ENCODE measurements at regions not wholly inside any gene's neighbourhood (a gene's known extent, or its start where the extent isn't known, plus 50 kb on each side); places are given as distances from the start of the nearest gene placed in this dataset.

DNA sequence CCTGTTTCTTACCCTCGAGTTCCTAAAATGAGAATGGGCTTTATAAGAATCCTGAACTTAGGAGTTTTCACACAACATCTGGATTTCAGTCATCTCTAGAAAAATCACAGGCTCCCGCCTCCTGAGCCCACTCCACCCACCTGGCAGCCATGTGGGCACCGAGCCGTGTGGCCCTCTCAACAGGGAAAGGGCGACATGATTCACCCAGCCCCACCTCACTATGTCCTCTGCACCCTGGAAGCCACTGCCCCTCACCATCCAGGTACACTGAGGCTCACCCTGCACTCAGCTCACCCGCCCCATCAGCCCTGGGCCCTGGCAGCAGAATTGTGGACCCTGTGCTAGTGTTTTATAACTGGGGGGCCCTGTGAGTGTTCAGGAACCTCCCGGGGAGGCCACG lies 101.5 kb downstream of the SHANK2 start:
- H3K27ac ChIP-seq (ENCODE audit: low read depth in 1 of 2, low read length in 1 of 2): no peak overlapping the region
- no peaks in the 10 kb centered on the region for H3K4me1 ChIP-seq (ENCODE audit: control insufficient read depth in 2 of 2, insufficient read depth in 2 of 2, low read length in 2 of 2)
- peaks cover 0 to 15% of the 10 kb centered on the region in 2 donors for H3K27me3 ChIP-seq (ENCODE audit: control insufficient read depth in 2 of 2, insufficient read depth in 1 of 2, low read length in 1 of 2)
- WGBS: 93% methylated on average over 8 of the region's 8 CpGs
- H3K9me3 ChIP-seq (ENCODE audit: control insufficient read depth in 2 of 2, insufficient read depth in 1 of 2, low read length in 1 of 2): peaks cover 0 to 3% of the 10 kb centered on the region in 2 donors
- no peak for DNase-seq (ENCODE audit: low read depth in 6 of 9, low spot score in 9 of 9)
- no peak overlapping the region for H3K4me3 ChIP-seq (ENCODE audit: low read length in 2 of 2)
- H3K36me3 ChIP-seq (ENCODE audit: control insufficient read depth in 2 of 2, insufficient read depth in 2 of 2, low read length in 1 of 2): no peaks in the 10 kb centered on the region

DNA sequence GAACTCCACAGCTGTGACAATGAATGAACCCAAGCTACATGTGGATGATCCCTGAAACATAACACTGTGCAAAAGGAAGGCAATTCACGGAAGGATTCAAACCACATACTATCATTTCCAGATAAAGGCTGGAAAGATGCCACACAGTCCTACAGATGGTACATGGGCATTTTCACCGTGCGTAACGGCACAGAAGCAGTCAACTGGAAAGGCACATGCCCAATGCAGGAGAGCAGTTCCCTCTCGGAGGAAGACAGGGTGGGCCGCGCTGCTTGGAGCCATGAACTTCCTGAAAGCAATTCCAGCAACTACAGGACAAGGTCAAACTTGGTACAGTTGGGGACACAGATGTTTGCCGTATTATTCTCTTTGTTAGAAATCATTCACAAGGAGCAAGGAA lies 103.7 kb downstream of the SHANK2 start:
- Histone ChIP-seq H3K27me3 (ENCODE audit: control insufficient read depth in 2 of 2, insufficient read depth in 1 of 2, low read length in 1 of 2) (peaks cover 0 to 10% of the 10 kb centered on the region in 2 donors), H3K4me1 (ENCODE audit: control insufficient read depth in 2 of 2, insufficient read depth in 2 of 2, low read length in 2 of 2) (no peaks in the 10 kb centered on the region), H3K36me3 (ENCODE audit: control insufficient read depth in 2 of 2, insufficient read depth in 2 of 2, low read length in 1 of 2) (no peaks in the 10 kb centered on the region), H3K9me3 (ENCODE audit: control insufficient read depth in 2 of 2, insufficient read depth in 1 of 2, low read length in 1 of 2) (peaks cover 0 to 3% of the 10 kb centered on the region in 2 donors), H3K4me3 (ENCODE audit: low read length in 2 of 2) (no peak overlapping the region), H3K27ac (ENCODE audit: low read depth in 1 of 2, low read length in 1 of 2) (no peak overlapping the region)
- no peak for DNase-seq (ENCODE audit: low read depth in 6 of 9, low spot score in 9 of 9)
- WGBS: 85% methylated on average over 8 of the region's 8 CpGs

DNA sequence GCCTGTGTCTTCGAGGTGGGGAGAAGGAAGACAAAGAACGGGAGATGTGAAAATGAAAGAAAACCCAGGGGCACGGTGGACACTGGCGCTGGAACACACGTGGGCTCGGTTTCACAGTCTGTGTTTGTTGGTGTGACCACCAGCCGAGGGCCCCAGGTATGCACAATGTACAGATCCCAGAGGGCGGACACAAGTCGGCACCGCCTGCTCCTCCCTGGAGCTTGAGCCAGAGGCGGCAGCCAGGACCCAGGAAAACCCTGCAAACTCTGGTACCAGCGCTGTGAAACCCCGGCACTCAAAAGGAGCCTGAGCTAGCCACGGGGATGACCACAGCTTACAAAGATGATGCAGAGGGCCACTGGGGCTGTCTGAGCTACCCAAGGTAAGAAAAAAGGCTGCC lies 105.0 kb downstream of the SHANK2 start:
- Histone ChIP-seq H3K36me3 (ENCODE audit: control insufficient read depth in 2 of 2, insufficient read depth in 2 of 2, low read length in 1 of 2) (no peaks in the 10 kb centered on the region), H3K4me3 (ENCODE audit: low read length in 2 of 2) (no peak overlapping the region), H3K9me3 (ENCODE audit: control insufficient read depth in 2 of 2, insufficient read depth in 1 of 2, low read length in 1 of 2) (peaks cover 0 to 3% of the 10 kb centered on the region in 2 donors), H3K27me3 (ENCODE audit: control insufficient read depth in 2 of 2, insufficient read depth in 1 of 2, low read length in 1 of 2) (peaks cover 0 to 4% of the 10 kb centered on the region in 2 donors), H3K4me1 (ENCODE audit: control insufficient read depth in 2 of 2, insufficient read depth in 2 of 2, low read length in 2 of 2) (no peaks in the 10 kb centered on the region), H3K27ac (ENCODE audit: low read depth in 1 of 2, low read length in 1 of 2) (no peak overlapping the region)
- DNase-seq (ENCODE audit: low read depth in 6 of 9, low spot score in 9 of 9): no peak
- WGBS: 95% methylated on average over 14 of the region's 14 CpGs

DNA sequence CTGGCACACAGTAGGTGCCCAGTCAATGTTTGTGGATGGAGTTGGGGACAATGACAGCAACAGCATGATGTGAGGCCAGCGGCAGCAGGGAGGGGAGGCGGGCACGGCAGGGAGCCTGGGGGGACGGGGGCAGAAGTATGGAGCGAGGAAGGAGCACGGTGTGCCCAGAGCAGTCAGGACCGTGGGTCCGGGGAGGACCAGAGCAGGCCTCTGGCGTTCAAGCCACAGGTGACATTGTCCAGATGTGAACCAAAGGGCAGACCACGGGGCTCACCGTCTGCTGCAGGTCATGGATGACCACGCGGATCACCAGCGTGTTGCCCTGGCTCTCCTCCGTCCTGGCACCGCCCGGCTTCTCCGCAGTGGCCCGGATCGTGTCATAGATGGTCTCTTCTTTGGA lies 105.5 kb downstream of the SHANK2 start:
- H3K4me1 ChIP-seq (ENCODE audit: control insufficient read depth in 2 of 2, insufficient read depth in 2 of 2, low read length in 2 of 2): no peaks in the 10 kb centered on the region
- H3K27me3 ChIP-seq (ENCODE audit: control insufficient read depth in 2 of 2, insufficient read depth in 1 of 2, low read length in 1 of 2): peaks cover 0 to 4% of the 10 kb centered on the region in 2 donors
- 95% methylated on average over 20 of the region's 20 CpGs for WGBS
- H3K27ac ChIP-seq (ENCODE audit: low read depth in 1 of 2, low read length in 1 of 2): no peak overlapping the region
- H3K36me3 ChIP-seq (ENCODE audit: control insufficient read depth in 2 of 2, insufficient read depth in 2 of 2, low read length in 1 of 2): no peaks in the 10 kb centered on the region
- DNase-seq (ENCODE audit: low read depth in 6 of 9, low spot score in 9 of 9): no peak
- H3K4me3 ChIP-seq (ENCODE audit: low read length in 2 of 2): no peak overlapping the region
- peaks cover 0 to 3% of the 10 kb centered on the region in 2 donors for H3K9me3 ChIP-seq (ENCODE audit: control insufficient read depth in 2 of 2, insufficient read depth in 1 of 2, low read length in 1 of 2)

DNA sequence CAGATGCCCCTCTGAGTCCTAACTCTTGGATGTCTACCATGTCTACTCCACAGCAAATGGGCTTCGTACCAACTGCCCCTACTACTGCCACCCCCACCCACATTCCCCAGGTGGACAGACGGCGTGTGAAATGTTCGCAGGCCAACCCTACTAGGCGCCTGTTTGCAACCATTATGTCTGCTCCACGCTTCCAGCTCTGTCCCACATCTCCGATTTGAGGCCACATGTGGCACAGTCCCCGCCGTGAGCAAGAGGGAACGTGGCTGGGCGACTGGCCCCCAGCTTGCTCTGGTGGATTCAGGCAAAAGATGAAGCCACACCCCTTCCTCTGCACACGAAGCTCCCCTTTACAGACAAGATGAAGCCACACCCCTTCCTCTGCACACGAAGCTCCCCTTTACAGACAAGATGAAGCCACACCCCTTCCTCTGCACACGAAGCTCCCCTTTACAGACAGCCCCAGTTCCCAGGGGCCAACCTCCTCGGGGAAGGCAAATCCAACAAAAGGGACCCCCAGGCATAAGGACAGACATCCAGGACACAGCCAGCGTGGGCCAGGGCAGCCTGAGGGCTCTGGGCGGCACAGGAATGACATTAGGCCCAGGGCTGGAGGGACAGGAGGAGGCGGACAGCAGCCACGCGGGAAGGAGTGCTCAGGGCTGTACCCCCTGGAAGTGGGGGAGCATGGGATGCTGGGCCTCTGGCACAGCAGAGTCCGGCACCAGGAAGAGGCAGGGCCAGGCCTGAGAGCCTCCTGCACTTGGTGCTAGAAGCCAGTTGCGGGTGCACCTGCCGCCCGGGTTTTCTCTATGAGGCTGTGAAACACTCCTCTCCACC lies 106.2 kb downstream of the SHANK2 start:
- Histone ChIP-seq H3K27me3 (ENCODE audit: control insufficient read depth in 2 of 2, insufficient read depth in 1 of 2, low read length in 1 of 2) (no peaks in the 10 kb centered on the region), H3K9me3 (ENCODE audit: control insufficient read depth in 2 of 2, insufficient read depth in 1 of 2, low read length in 1 of 2) (peaks cover 0 to 3% of the 10 kb centered on the region in 2 donors), H3K4me1 (ENCODE audit: control insufficient read depth in 2 of 2, insufficient read depth in 2 of 2, low read length in 2 of 2) (no peaks in the 10 kb centered on the region), H3K4me3 (ENCODE audit: low read length in 2 of 2) (no peak overlapping the region), H3K27ac (ENCODE audit: low read depth in 1 of 2, low read length in 1 of 2) (no peak overlapping the region), H3K36me3 (ENCODE audit: control insufficient read depth in 2 of 2, insufficient read depth in 2 of 2, low read length in 1 of 2) (no peaks in the 10 kb centered on the region)
- 82% methylated on average over 24 of the region's 24 CpGs for WGBS
- no peak for DNase-seq (ENCODE audit: low read depth in 6 of 9, low spot score in 9 of 9)

DNA sequence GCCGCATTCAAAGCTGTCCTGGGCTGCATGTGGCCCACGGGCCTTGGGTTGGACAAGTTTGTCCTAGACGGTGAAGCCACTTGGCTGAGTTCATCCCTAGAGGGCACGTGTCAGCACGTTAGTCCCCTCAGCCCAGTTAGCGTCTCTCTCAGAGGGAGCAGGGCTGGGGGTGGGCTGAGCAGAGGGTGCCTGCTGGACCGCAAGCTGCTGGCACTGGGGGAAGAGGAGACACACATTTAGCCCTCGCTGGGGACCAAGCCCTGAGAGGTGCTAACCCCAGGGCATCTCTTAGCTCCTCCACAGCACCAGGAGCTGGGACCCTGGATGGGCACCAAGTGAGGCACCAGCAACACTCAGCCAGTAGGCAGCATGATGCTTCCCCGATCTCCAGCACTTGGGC lies 107.0 kb downstream of the SHANK2 start:
- Histone ChIP-seq H3K4me1 (ENCODE audit: control insufficient read depth in 2 of 2, insufficient read depth in 2 of 2, low read length in 2 of 2) (no peaks in the 10 kb centered on the region), H3K27me3 (ENCODE audit: control insufficient read depth in 2 of 2, insufficient read depth in 1 of 2, low read length in 1 of 2) (no peaks in the 10 kb centered on the region), H3K27ac (ENCODE audit: low read depth in 1 of 2, low read length in 1 of 2) (no peak overlapping the region), H3K4me3 (ENCODE audit: low read length in 2 of 2) (no peak overlapping the region), H3K9me3 (ENCODE audit: control insufficient read depth in 2 of 2, insufficient read depth in 1 of 2, low read length in 1 of 2) (peaks cover 0 to 3% of the 10 kb centered on the region in 2 donors), H3K36me3 (ENCODE audit: control insufficient read depth in 2 of 2, insufficient read depth in 2 of 2, low read length in 1 of 2) (no peaks in the 10 kb centered on the region)
- no peak for DNase-seq (ENCODE audit: low read depth in 6 of 9, low spot score in 9 of 9)
- WGBS: 92% methylated on average over 9 of the region's 9 CpGs

DNA sequence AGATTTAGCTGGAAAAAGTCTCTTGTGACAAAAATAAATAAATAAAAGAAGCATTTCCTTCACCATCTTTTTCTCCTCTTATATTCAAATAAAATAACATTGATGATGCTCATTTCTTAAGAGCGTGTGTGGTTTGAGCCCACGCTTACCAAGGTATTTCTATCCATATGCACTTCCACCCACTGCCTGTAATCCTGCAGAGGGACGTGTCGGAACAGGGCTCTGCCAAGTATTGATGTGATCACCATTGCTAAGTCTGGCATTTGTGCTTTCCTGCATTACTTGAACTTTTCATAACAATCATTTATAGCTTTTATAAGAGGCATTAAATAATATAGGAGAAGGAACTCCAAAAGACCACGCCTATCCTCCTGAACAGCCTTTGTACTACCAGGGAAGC lies 107.6 kb downstream of the SHANK2 start:
- H3K9me3 ChIP-seq (ENCODE audit: control insufficient read depth in 2 of 2, insufficient read depth in 1 of 2, low read length in 1 of 2): peaks cover 0 to 3% of the 10 kb centered on the region in 2 donors
- H3K4me1 ChIP-seq (ENCODE audit: control insufficient read depth in 2 of 2, insufficient read depth in 2 of 2, low read length in 2 of 2): no peaks in the 10 kb centered on the region
- 94% methylated on average over 5 of the region's 5 CpGs for WGBS
- H3K27ac ChIP-seq (ENCODE audit: low read depth in 1 of 2, low read length in 1 of 2): no peak overlapping the region
- no peak overlapping the region for H3K4me3 ChIP-seq (ENCODE audit: low read length in 2 of 2)
- H3K27me3 ChIP-seq (ENCODE audit: control insufficient read depth in 2 of 2, insufficient read depth in 1 of 2, low read length in 1 of 2): no peaks in the 10 kb centered on the region
- DNase-seq (ENCODE audit: low read depth in 6 of 9, low spot score in 9 of 9): no peak
- no peaks in the 10 kb centered on the region for H3K36me3 ChIP-seq (ENCODE audit: control insufficient read depth in 2 of 2, insufficient read depth in 2 of 2, low read length in 1 of 2)

DNA sequence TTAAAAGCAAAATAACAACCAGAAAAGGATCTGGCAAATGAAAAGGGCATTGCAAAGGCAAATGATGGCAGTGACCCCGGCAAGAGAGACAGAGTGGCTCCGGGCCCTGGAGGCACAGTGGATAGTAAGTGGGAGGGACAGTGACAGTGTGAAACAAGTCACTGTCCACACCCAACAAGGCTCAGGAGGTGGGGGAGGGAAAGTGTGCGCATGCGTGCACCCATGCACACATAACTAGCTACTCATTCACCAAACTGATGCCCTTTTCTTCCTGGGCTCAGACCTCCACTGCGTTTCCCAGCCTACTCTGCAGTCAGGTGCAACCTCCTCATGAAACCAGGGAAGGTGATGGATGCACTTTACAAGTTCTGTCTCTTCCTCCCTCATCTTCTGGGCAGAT lies 108.4 kb downstream of the SHANK2 start:
- 88% methylated on average over 5 of the region's 5 CpGs for WGBS
- Histone ChIP-seq H3K4me1 (ENCODE audit: control insufficient read depth in 2 of 2, insufficient read depth in 2 of 2, low read length in 2 of 2) (no peaks in the 10 kb centered on the region), H3K27me3 (ENCODE audit: control insufficient read depth in 2 of 2, insufficient read depth in 1 of 2, low read length in 1 of 2) (no peaks in the 10 kb centered on the region), H3K9me3 (ENCODE audit: control insufficient read depth in 2 of 2, insufficient read depth in 1 of 2, low read length in 1 of 2) (peaks cover 0 to 3% of the 10 kb centered on the region in 2 donors), H3K36me3 (ENCODE audit: control insufficient read depth in 2 of 2, insufficient read depth in 2 of 2, low read length in 1 of 2) (no peaks in the 10 kb centered on the region), H3K27ac (ENCODE audit: low read depth in 1 of 2, low read length in 1 of 2) (no peak overlapping the region), H3K4me3 (ENCODE audit: low read length in 2 of 2) (no peak overlapping the region)
- DNase-seq (ENCODE audit: low read depth in 6 of 9, low spot score in 9 of 9): no peak

DNA sequence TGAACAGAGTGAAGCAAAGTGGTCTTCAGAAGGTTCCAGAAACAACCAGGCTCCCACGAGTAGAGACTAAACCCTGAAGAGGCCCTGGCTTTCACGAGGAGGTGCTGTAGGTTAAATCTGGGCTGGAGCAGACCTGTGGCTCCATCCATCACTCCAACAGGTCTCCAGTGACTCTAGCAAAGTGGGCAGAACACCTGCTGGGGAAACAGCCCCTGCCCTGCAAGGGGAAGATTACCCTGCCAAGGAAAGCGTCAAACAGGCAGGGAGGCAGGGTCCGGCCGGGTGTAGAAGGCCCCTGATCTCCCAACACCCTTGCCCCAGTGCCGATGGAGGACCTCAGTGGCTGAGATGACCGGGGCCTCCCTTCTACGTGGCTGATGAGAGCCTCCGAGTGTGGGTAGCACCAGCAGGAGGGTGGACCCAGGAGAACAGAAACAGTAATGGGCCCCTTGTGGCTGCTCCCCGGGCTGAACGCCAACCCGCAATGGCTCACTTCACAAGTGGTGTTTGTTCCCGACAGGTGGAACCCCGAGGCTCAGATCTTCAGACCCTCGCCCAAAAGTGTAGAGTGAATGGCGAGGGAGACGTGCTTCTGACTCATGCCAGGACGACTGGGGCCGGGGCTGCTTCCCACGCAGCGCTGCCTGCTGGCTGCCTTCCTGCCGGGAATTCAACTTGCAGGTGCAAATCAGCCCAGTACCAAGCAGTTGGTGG lies 112.0 kb downstream of the SHANK2 start:
- WGBS: 89% methylated on average over 22 of the region's 22 CpGs
- Histone ChIP-seq H3K36me3 (ENCODE audit: control insufficient read depth in 2 of 2, insufficient read depth in 2 of 2, low read length in 1 of 2) (no peaks in the 10 kb centered on the region), H3K4me1 (ENCODE audit: control insufficient read depth in 2 of 2, insufficient read depth in 2 of 2, low read length in 2 of 2) (no peaks in the 10 kb centered on the region), H3K9me3 (ENCODE audit: control insufficient read depth in 2 of 2, insufficient read depth in 1 of 2, low read length in 1 of 2) (no peaks in the 10 kb centered on the region), H3K27ac (ENCODE audit: low read depth in 1 of 2, low read length in 1 of 2) (no peak overlapping the region), H3K4me3 (ENCODE audit: low read length in 2 of 2) (no peak overlapping the region), H3K27me3 (ENCODE audit: control insufficient read depth in 2 of 2, insufficient read depth in 1 of 2, low read length in 1 of 2) (no peaks in the 10 kb centered on the region)
- DNase-seq (ENCODE audit: low read depth in 6 of 9, low spot score in 9 of 9): no peak

Data from thymus (tissue), 11 donors.